Muscle of leg (tissue), 3 donors: ENCODE measurements at regions not wholly inside any gene's neighbourhood (a gene's known extent, or its start where the extent isn't known, plus 50 kb on each side); places are given as distances from the start of the nearest gene placed in this dataset.

Source experiments
- DNase-seq: peaks from one replicate; pipeline ENCODE4 v3.0.0; 2013
- H3K27ac ChIP-seq: one replicate; pipeline ENCODE4 v1.5.1; 2013; ENCODE audit warnings: mild to moderate bottlenecking, low read length, control low read depth
- H3K27me3 ChIP-seq: one replicate; pipeline ENCODE4 v1.6.1; 2013; ENCODE audit warnings: low read length; ENCODE audit not compliant: control insufficient read depth, insufficient read depth
- H3K36me3 ChIP-seq: one replicate; pipeline ENCODE4 v1.6.1; 2013; ENCODE audit warnings: low read length; ENCODE audit not compliant: control insufficient read depth, insufficient read depth
- H3K4me1 ChIP-seq: one replicate; pipeline ENCODE4 v1.6.1; 2013; ENCODE audit warnings: low read length; ENCODE audit not compliant: control insufficient read depth, insufficient read depth
- H3K4me3 ChIP-seq: one replicate; pipeline ENCODE4 v1.5.1; 2013; ENCODE audit warnings: low read length, control low read depth
- H3K9me3 ChIP-seq: replicated peaks from 2 replicates; pipeline ENCODE4 v1.6.1; 2013; ENCODE audit warnings: low read depth, low read length; ENCODE audit not compliant: control insufficient read depth
- WGBS: methylation state at CpG from one replicate; pipeline ENCODE4 v1.1.5; 2013; ENCODE audit warnings: missing lambda C conversion rate; ENCODE audit not compliant: insufficient coverage; 5-methylcytosine and 5-hydroxymethylcytosine counted together

DNA sequence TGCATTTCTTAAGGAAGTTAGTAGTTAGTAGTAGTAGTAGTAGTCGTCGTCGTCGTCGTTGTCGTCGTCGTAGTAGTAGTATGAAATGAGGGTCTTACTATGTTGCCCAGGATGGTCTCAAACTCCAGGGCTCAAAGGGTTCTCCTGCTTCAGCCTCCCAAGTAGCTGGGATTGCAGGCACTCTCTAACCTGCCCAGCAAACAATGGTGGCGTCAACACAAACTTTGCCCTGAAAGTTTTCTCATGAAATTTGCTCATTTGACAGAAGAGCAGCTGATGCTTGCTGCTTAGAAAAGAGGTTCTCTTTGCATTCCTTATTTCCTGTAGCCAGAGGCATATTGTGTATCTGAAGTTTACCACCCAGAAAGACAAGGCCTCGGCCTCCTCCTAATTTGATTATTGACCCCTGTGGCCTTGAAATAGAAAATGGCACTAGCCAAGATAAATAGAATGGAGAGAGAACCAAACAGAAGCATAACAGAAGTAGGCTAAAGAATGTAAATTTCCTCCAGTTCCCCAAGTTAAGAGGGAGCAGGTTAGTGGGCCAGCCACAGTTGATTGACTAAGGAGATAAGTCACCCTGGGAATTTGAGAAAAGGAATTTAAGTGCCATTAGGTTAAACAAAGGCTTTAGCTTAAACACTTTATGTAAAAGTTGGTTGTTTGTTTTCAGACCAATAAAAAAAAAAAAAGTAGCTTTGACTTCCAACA is 166.2 kb upstream of the ROBO2 start:
- WGBS = no CpG with 5 or more reads among the region's 10 CpGs
- H3K27ac ChIP-seq = no peak overlapping the region

DNA sequence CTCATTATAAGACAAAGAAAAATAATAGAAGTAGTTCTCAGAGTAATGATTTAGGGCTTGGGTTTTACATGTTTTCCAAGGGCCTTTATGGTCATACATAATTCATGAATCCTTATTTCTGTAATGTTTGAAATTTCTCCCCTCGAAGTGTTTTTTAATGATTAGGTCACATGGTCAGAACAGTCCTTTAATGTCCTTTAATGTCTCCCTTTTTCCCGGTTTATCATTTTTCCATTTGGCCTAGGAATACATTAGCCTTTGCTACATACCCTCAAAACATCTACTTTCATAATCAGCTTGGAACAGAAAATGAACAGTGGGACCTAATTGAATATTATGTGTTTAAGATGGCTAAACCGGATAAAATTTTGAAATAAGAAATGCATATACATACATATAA is 159.9 kb upstream of the ROBO2 start:
- no peaks in the 10 kb centered on the region for H3K4me1 ChIP-seq
- H3K27me3 ChIP-seq = no peaks in the 10 kb centered on the region
- no peaks in the 10 kb centered on the region for H3K9me3 ChIP-seq
- WGBS = no CpG with 5 or more reads among the region's 3 CpGs
- H3K36me3 ChIP-seq = no peaks in the 10 kb centered on the region
- H3K27ac ChIP-seq = no peak overlapping the region
- no peak for DNase-seq
- H3K4me3 ChIP-seq = no peak overlapping the region

More for the DNA sequence above, 166.2 kb upstream of the ROBO2 start:
- DNase-seq = no peak
- H3K9me3 ChIP-seq = no peaks in the 10 kb centered on the region
- H3K4me1 ChIP-seq = no peaks in the 10 kb centered on the region
- H3K36me3 ChIP-seq = no peaks in the 10 kb centered on the region
- H3K4me3 ChIP-seq = no peak overlapping the region
- no peaks in the 10 kb centered on the region for H3K27me3 ChIP-seq

DNA sequence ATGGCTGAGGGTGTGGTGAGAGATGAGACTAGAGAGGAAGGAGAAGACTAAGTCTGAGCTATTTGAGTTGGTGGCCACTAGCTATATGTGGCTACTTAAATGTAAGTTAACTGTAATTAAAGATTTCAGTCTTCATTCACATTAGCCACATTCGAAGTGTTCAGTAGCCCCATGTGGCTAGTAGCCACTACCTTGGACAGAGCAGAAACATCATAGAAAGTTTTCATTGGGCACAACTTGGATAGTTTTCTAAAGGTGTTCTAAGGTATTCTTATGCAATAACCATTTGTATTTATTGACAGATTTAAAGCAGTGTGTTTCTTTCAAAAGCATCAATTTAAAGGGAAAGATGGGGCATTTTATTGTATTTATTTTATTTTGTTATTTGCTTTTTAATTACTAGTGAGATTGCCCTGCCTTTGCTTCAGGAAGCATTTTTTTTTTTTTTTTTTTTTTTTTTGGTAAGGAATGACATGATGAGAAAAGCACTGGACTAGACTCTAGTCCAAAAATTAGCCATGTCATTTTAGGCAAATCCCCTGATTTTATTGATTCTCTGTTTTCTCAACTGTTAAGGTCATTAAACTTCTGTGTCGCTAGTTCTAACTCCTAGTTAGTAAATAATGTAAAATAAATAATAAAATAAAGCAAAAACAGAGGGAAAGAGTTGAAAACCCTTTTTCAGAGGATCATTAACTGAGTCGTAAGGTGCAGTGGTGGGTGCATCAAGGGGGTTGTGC is 153.0 kb upstream of the ROBO2 start:
- DNase-seq = no peak
- no peaks in the 10 kb centered on the region for H3K9me3 ChIP-seq
- no peaks in the 10 kb centered on the region for H3K4me1 ChIP-seq
- no CpG with 5 or more reads among the region's 3 CpGs for WGBS
- H3K4me3 ChIP-seq = no peak overlapping the region
- no peaks in the 10 kb centered on the region for H3K27me3 ChIP-seq
- H3K27ac ChIP-seq = no peak overlapping the region
- H3K36me3 ChIP-seq = no peaks in the 10 kb centered on the region

DNA sequence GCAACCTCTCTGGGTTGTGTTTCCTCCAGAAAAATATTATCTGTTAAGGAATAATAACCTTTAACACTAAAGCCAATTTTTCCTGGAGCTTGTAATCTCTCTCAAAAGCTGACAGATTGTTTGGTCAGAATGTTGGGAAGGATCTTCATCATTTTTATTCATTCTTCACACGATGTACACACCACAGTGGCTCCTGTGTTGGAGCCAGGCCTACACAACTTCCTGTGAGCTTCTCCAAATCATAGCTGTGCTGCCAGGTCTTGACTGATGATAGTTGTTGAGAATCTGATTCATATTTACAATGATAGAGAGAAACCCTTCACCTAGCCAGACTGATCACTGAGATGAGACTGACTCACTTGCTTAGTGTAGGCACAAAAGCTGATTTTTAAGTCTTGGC is 151.0 kb upstream of the ROBO2 start:
- no peaks in the 10 kb centered on the region for H3K36me3 ChIP-seq
- no peak overlapping the region for H3K27ac ChIP-seq
- no peaks in the 10 kb centered on the region for H3K4me1 ChIP-seq
- H3K27me3 ChIP-seq = no peaks in the 10 kb centered on the region
- DNase-seq = no peak
- no peaks in the 10 kb centered on the region for H3K9me3 ChIP-seq
- WGBS = no CpG with 5 or more reads among the region's 1 CpG
- H3K4me3 ChIP-seq = no peak overlapping the region

DNA sequence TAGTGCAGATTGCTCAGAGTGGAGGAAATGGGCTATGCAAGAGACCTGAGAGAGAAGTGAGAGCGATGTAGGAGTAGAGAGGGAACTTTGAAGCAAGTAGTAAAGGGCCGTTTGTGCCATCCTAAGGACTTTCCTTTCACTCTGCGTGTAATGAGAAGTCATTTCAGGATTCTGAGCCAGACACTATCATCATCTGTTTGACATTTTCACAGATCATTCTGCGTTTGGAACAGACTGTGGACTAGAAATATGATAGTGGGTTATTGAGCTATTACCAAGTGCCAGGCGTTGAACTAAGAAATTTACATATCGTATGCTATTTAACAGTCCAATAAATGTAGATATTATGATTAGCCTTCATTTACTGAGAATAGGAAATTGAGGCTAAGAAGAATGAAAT is 150.0 kb upstream of the ROBO2 start:
- 100% methylated on average over 1 of the region's 6 CpGs for WGBS
- no peaks in the 10 kb centered on the region for H3K9me3 ChIP-seq

DNA sequence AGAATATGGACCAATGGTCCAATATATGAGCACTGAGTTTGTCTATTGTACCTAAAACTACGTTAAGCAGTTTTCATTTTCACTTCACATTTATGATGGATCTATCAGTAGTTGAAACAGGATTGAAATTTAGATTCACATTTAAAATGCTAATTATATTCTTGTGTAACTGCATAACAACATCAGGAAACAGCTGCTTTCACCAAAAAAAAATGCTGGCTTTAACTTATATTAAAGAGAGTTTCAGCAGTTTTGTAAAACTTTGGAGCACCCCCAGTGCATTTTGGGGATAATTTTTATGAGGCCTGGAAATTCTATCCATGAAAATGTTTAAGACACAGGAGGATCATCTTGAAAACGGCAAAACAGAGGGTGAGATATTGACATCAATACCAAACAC is 142.8 kb upstream of the ROBO2 start:
- Histone ChIP-seq H3K27me3 (no peaks in the 10 kb centered on the region), H3K4me3 (no peak overlapping the region), H3K9me3 (no peaks in the 10 kb centered on the region), H3K36me3 (no peaks in the 10 kb centered on the region), H3K4me1 (no peaks in the 10 kb centered on the region), H3K27ac (no peak overlapping the region)
- no CpG with 5 or more reads among the region's 2 CpGs for WGBS
- DNase-seq = no peak

More for the DNA sequence above, 150.0 kb upstream of the ROBO2 start:
- no peaks in the 10 kb centered on the region for H3K4me1 ChIP-seq
- H3K27me3 ChIP-seq = no peaks in the 10 kb centered on the region
- no peak overlapping the region for H3K27ac ChIP-seq
- no peak for DNase-seq
- no peak overlapping the region for H3K4me3 ChIP-seq
- H3K36me3 ChIP-seq = no peaks in the 10 kb centered on the region

DNA sequence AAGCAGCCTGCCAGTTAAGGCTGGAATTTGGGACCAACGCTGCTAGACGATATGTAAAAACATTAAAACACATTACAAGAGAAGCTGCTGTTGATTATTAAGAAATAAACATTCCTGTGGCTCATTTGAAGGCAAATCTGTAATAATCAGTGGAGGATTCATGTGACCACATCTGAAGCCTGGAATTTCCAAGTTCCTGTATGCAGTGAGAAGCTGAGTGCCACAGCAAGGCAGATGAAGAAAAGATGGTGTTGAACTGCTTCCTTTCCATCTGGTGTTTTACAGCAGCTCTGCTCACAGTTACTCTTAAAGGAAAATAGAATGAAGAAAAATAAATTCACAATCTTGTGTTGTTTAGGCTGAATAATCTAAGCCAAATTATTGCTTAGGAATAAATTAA is 139.3 kb upstream of the ROBO2 start:
- Histone ChIP-seq H3K4me3 (no peak overlapping the region), H3K27ac (no peak overlapping the region), H3K9me3 (no peaks in the 10 kb centered on the region), H3K27me3 (no peaks in the 10 kb centered on the region), H3K4me1 (no peaks in the 10 kb centered on the region), H3K36me3 (no peaks in the 10 kb centered on the region)
- no CpG with 5 or more reads among the region's 2 CpGs for WGBS
- DNase-seq = no peak

DNA sequence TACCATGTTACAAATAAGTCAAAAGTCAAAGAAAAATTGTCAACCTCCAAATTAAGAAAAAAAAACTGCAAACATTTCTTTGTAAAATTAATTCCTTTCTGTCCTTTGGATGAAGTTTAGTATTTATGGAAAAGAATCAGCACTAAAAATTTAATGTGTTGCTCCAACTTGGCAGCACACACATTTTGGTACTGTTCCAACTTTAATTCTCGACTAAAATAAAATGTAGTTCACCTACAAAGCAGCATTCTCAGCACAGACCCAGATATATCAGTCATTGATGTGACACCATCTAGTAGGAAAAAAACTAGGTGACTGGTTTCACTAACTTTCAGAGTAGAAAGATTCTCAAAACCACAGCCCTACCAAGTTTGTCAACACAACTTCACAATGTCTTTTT is 131.7 kb upstream of the ROBO2 start:
- H3K27me3 ChIP-seq = no peaks in the 10 kb centered on the region

DNA sequence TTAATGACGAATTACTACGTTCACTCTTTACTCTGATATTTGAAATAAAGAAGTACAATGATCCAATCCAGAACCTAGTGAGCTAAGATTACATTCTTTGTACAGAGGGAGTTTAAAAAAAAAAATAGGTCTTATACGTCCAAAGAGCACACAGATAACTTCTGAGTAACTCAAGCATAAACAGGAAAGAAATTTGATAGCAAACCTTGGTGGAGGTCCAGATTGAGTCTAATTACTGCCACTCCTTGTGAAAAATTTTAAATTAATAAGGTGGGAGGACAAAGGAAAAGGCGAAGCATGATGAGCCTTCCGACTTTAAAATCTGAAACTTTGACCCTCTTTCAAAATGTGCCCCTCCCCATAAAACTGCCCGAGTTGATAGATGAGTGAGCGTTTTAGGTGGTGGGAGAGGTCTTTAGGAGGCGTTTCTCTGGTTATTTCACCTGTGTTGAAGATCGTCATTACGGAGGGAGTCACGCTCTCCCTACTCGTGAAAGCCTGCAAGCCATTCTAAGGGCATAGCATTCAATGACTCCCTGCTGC is 127.0 kb upstream of the ROBO2 start:
- Histone ChIP-seq H3K4me3 (no peak overlapping the region), H3K27ac (no peak overlapping the region), H3K9me3 (no peaks in the 10 kb centered on the region), H3K27me3 (no peaks in the 10 kb centered on the region), H3K36me3 (no peaks in the 10 kb centered on the region), H3K4me1 (no peaks in the 10 kb centered on the region)
- no peak for DNase-seq
- 60% methylated on average over 1 of the region's 12 CpGs for WGBS

More for the DNA sequence above, 131.7 kb upstream of the ROBO2 start:
- WGBS = no CpG with 5 or more reads among the region's 1 CpG
- peak; percentile 37 for DNase-seq
- no peaks in the 10 kb centered on the region for H3K36me3 ChIP-seq
- no peak overlapping the region for H3K27ac ChIP-seq
- H3K4me1 ChIP-seq = no peaks in the 10 kb centered on the region
- H3K4me3 ChIP-seq = no peak overlapping the region
- no peaks in the 10 kb centered on the region for H3K9me3 ChIP-seq

DNA sequence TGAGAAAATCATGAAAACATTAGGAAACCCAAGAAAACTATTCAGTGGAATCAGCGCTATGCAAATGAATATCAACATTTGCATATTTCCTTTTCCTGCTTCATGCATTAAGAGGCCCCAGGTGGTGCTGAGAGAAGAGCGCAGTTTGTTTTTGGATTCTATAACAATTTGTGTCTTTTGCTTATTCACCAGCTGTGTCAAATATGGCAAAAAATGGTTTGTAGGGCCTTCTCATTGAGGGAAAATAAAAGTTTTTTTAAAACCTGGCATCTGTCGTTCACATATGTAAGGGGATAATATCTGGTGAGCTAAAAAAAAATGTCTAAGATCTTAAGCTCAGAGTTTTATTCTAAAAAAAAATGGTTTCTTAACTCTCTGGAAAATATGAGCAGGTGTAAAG is 122.5 kb upstream of the ROBO2 start:
- Histone ChIP-seq H3K4me3 (no peak overlapping the region), H3K9me3 (no peaks in the 10 kb centered on the region), H3K36me3 (no peaks in the 10 kb centered on the region), H3K27ac (no peak overlapping the region), H3K27me3 (no peaks in the 10 kb centered on the region), H3K4me1 (no peaks in the 10 kb centered on the region)
- DNase-seq = no peak
- WGBS = no CpG with 5 or more reads among the region's 3 CpGs
